Right lobe of liver (tissue), 4 donors: ENCODE measurements at regions not wholly inside any gene's neighbourhood (a gene's known extent, or its start where the extent isn't known, plus 50 kb on each side); places are given as distances from the start of the nearest gene placed in this dataset.

Experiments
- POLR2A ChIP-seq: fragments of 450-650 bp; IDR thresholded peaks from one replicate; pipeline ENCODE4 v1.6.1; 2017; ENCODE audit warnings: antibody characterized with exemption, mild to moderate bottlenecking
- TF ChIP-seq, protein P1 (sequence below), 4 donors: fragments of 200-600 bp in 3 of 4; fragments of 450-650 bp in 1 of 4; IDR thresholded peaks; one replicate each; pipeline versions ENCODE4 v1.5.1 to v1.8.0; 2016 to 2022; ENCODE audit warnings: antibody characterized with exemption in 4 of 4, mild to moderate bottlenecking in 2 of 4
- donor health status: DM: no; HTN: no; CAD: no.
- donor health status: DM: no; HTN: no; CAD: no.
- donor health status: DM: no; HTN: yes; CAD: no.

DNA sequence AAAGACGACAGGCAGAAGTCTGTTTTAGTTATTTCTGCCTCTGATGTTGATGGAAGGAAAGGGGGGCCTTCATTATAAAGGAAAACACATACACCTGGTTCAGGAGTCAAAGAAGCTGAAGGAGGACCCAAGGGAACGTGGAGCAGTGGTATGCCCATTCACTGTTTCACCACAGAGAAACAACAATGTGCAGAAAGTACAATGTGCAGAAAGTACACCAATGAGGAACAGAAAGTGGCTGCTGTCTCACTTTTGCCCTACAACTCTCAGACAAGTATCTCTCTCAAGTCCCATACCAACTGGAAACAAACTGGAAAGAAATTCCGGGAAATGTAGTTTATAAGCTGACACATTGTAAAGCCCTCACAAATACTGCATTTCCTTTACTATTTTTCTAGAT lies 564.5 kb downstream of the TRAM1L1 start:
- TF ChIP-seq, protein P1, sequence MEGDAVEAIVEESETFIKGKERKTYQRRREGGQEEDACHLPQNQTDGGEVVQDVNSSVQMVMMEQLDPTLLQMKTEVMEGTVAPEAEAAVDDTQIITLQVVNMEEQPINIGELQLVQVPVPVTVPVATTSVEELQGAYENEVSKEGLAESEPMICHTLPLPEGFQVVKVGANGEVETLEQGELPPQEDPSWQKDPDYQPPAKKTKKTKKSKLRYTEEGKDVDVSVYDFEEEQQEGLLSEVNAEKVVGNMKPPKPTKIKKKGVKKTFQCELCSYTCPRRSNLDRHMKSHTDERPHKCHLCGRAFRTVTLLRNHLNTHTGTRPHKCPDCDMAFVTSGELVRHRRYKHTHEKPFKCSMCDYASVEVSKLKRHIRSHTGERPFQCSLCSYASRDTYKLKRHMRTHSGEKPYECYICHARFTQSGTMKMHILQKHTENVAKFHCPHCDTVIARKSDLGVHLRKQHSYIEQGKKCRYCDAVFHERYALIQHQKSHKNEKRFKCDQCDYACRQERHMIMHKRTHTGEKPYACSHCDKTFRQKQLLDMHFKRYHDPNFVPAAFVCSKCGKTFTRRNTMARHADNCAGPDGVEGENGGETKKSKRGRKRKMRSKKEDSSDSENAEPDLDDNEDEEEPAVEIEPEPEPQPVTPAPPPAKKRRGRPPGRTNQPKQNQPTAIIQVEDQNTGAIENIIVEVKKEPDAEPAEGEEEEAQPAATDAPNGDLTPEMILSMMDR (IDR thresholded peaks at IDR 0.05), result no peak
- no peak for TF ChIP-seq POLR2A
